ENCODE measurements at regions not wholly inside any gene's neighbourhood (a gene's known extent, or its start where the extent isn't known, plus 50 kb on each side); places are given as distances from the start of the nearest gene placed in this dataset.

DNA sequence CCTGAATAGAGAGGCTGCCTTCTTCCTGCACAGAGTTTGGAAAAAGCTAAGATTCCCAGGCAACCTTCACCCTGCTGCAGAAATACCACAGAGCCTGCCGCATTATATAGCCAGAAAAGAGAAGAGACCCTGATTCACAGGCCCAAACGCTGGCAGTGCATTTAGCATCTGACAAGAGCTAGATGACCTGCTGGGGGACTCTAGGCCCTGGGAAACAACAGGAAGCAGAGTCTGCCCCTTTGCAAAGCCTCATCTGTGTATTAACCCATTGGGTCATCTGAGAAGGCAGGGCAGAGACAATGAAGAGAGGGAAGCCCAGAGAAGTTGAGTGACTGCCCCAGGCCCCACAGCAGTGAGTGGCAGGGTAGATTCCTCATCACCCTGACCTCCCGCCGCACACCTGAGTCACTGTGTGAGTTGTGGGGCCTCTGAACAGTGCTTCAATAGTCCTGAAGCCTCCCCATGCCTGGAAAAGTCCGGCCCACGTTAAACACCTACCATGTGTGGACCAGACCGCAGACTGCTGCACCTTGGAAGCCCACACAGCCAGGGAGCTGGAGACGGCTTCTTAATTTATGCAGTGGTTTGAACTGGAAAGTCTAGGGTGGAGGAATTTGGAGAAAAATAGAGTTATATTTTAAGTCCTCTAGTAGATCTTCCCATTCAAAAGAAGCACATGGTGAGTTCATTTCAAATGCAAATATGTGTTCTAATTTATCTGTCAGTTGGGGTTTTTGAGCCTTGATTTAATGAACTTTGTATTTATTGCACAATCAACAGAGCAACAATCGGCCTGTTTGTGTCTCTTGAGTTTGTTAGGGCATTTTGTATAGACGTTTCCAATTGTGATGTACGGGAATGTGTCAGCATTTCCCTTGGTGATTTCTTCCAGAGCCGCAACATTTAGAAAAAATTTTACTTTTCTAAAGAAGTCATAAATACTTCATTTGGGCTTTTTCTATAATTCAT is 80.4 kb upstream of the GPR26 start:
- ATAC-seq, result no peak
- no peak for TF ChIP-seq ZNF70 (CRISPR knock-in tag; IDR thresholded peaks at IDR 0.05)
- TF ChIP-seq PPARA (CRISPR knock-in tag; IDR thresholded peaks at IDR 0.05; ENCODE audit: borderline replicate concordance), result no peak
- TF ChIP-seq ZC3H10 (CRISPR knock-in tag; IDR thresholded peaks at IDR 0.05), result no peak
- no peak for TF ChIP-seq GLIS3 (CRISPR knock-in tag; IDR thresholded peaks at IDR 0.05)
- TF ChIP-seq ZFP30 (CRISPR knock-in tag; IDR thresholded peaks at IDR 0.05), result no peak
- no peak for TF ChIP-seq ESRRG (CRISPR knock-in tag; IDR thresholded peaks at IDR 0.05)
- no peak for TF ChIP-seq OSR1 (CRISPR knock-in tag; IDR thresholded peaks at IDR 0.05)
- TF ChIP-seq TCF4 (CRISPR knock-in tag; IDR thresholded peaks at IDR 0.05; ENCODE audit: borderline replicate concordance), result no peak

DNA sequence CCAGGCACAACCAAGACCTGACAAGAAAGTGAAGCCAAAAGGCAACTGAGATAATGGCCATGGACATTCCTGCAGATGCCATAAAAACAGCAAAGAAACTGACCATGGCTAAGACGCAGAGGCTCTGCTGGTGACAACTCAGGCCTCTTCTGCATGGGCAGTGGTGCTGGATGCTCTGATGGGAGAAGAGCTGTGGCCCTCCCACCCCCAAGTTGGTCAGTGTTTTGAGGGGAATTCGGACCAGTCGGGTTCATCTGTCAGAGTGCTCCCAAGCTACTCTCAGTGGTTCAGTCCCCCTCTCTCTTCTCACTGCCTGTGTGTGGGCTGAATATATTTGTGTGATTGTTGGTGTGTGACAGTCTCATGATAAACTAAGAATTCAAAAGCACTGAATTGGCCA is 79.0 kb upstream of the GPR26 start:
- TF ChIP-seq ZC3H10 (CRISPR knock-in tag; IDR thresholded peaks at IDR 0.05) (no peak), ZNF70 (CRISPR knock-in tag; IDR thresholded peaks at IDR 0.05) (no peak), ISL1 (CRISPR knock-in tag; IDR thresholded peaks at IDR 0.05) (no peak), OSR1 (CRISPR knock-in tag; IDR thresholded peaks at IDR 0.05) (no peak), SNAI2 (CRISPR knock-in tag; IDR thresholded peaks at IDR 0.05) (no peak), TOX (CRISPR knock-in tag; IDR thresholded peaks at IDR 0.05; ENCODE audit: borderline replicate concordance) (no peak)
- TF ChIP-seq, protein P1, sequence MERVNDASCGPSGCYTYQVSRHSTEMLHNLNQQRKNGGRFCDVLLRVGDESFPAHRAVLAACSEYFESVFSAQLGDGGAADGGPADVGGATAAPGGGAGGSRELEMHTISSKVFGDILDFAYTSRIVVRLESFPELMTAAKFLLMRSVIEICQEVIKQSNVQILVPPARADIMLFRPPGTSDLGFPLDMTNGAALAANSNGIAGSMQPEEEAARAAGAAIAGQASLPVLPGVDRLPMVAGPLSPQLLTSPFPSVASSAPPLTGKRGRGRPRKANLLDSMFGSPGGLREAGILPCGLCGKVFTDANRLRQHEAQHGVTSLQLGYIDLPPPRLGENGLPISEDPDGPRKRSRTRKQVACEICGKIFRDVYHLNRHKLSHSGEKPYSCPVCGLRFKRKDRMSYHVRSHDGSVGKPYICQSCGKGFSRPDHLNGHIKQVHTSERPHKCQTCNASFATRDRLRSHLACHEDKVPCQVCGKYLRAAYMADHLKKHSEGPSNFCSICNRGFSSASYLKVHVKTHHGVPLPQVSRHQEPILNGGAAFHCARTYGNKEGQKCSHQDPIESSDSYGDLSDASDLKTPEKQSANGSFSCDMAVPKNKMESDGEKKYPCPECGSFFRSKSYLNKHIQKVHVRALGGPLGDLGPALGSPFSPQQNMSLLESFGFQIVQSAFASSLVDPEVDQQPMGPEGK (CRISPR knock-in tag; IDR thresholded peaks at IDR 0.05; ENCODE audit: borderline replicate concordance), result no peak
- no peak for ATAC-seq

DNA sequence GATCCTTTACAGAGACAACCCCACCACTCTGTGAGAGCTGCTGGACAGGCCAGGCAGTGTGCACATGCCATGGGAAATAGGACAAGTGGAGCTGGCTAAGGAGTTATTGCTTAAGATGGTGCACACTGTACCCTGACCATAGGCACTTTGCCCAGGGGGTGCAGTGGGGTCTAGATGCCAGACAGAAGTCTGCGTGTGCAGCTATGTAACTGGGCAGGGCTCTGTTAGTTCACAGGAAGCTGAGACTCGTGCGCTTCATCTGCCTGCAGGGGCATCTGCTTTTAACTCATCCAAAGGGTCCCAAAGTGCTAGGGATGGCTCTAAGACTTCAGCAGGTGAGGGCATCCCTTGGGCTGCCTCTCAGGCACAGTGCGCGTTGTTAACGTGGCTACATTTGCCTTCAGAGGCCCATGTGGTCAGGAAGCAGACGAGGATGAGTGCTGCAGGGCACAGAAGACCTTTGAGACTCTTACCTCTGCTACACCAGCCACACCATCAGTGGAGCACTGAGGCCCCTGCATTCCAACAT is 77.7 kb upstream of the GPR26 start:
- ATAC-seq, result no peak
- no peak for TF ChIP-seq ZNF565 (CRISPR knock-in tag; conservative IDR thresholded peaks at IDR 0.05; ENCODE audit: low read depth)
- TF ChIP-seq PPARA (CRISPR knock-in tag; IDR thresholded peaks at IDR 0.05; ENCODE audit: borderline replicate concordance), result no peak
- TF ChIP-seq, protein P2, sequence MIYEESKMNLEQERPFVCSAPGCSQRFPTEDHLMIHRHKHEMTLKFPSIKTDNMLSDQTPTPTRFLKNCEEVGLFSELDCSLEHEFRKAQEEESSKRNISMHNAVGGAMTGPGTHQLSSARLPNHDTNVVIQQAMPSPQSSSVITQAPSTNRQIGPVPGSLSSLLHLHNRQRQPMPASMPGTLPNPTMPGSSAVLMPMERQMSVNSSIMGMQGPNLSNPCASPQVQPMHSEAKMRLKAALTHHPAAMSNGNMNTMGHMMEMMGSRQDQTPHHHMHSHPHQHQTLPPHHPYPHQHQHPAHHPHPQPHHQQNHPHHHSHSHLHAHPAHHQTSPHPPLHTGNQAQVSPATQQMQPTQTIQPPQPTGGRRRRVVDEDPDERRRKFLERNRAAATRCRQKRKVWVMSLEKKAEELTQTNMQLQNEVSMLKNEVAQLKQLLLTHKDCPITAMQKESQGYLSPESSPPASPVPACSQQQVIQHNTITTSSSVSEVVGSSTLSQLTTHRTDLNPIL (CRISPR knock-in tag; IDR thresholded peaks at IDR 0.05; ENCODE audit: low read depth), result no peak
- TF ChIP-seq ZFP3 (CRISPR knock-in tag; IDR thresholded peaks at IDR 0.05), result no peak
- TF ChIP-seq BACH2 (CRISPR knock-in tag; IDR thresholded peaks at IDR 0.05; ENCODE audit: borderline replicate concordance), result no peak
- TF ChIP-seq ZC3H10 (CRISPR knock-in tag; IDR thresholded peaks at IDR 0.05), result no peak
- no peak for TF ChIP-seq GLIS3 (CRISPR knock-in tag; IDR thresholded peaks at IDR 0.05)
- TF ChIP-seq, protein P3, sequence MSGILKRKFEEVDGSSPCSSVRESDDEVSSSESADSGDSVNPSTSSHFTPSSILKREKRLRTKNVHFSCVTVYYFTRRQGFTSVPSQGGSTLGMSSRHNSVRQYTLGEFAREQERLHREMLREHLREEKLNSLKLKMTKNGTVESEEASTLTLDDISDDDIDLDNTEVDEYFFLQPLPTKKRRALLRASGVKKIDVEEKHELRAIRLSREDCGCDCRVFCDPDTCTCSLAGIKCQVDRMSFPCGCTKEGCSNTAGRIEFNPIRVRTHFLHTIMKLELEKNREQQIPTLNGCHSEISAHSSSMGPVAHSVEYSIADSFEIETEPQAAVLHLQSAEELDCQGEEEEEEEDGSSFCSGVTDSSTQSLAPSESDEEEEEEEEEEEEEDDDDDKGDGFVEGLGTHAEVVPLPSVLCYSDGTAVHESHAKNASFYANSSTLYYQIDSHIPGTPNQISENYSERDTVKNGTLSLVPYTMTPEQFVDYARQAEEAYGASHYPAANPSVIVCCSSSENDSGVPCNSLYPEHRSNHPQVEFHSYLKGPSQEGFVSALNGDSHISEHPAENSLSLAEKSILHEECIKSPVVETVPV (CRISPR knock-in tag; IDR thresholded peaks at IDR 0.05), result no peak
- no peak for TF ChIP-seq ESRRG (CRISPR knock-in tag; IDR thresholded peaks at IDR 0.05)
- TF ChIP-seq ZFP30 (CRISPR knock-in tag; IDR thresholded peaks at IDR 0.05), result no peak
- TF ChIP-seq TOX (CRISPR knock-in tag; IDR thresholded peaks at IDR 0.05; ENCODE audit: borderline replicate concordance), result no peak
- TF ChIP-seq ISL1 (CRISPR knock-in tag; IDR thresholded peaks at IDR 0.05), result no peak
- no peak for TF ChIP-seq CSDC2 (CRISPR knock-in tag; IDR thresholded peaks at IDR 0.05)
- no peak for TF ChIP-seq TCF4 (CRISPR knock-in tag; IDR thresholded peaks at IDR 0.05; ENCODE audit: borderline replicate concordance)
- no peak for TF ChIP-seq RARB (CRISPR knock-in tag; IDR thresholded peaks at IDR 0.05)

DNA sequence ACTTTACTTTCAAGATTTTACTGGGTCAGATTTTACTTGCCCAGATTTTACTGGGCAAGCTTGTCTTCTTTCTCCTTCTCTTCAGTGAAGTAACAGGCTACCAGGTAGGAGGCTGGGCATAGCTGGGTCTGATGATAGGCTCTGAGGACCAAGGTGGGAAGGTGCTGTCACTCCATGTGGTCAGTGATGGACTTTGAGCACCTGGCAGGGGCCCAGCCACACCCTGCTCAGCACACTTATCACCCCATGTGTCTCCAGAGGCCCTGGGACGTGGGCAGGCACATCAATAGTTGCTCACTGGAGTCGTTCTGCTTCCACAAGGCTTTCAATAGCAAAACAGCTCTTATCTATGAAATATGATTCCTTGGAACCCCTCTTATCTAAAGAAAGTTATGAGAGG is 70.5 kb upstream of the GPR26 start:
- ATAC-seq, result no peak
- TF ChIP-seq TOX (CRISPR knock-in tag; IDR thresholded peaks at IDR 0.05; ENCODE audit: borderline replicate concordance) (no peak), TCF4 (CRISPR knock-in tag; IDR thresholded peaks at IDR 0.05; ENCODE audit: borderline replicate concordance) (no peak), ESRRG (CRISPR knock-in tag; IDR thresholded peaks at IDR 0.05) (no peak), ZNF565 (CRISPR knock-in tag; conservative IDR thresholded peaks at IDR 0.05; ENCODE audit: low read depth) (no peak), ZFP3 (CRISPR knock-in tag; IDR thresholded peaks at IDR 0.05) (no peak), ZC3H10 (CRISPR knock-in tag; IDR thresholded peaks at IDR 0.05) (no peak), OSR1 (CRISPR knock-in tag; IDR thresholded peaks at IDR 0.05) (no peak)
- TF ChIP-seq, protein P4, sequence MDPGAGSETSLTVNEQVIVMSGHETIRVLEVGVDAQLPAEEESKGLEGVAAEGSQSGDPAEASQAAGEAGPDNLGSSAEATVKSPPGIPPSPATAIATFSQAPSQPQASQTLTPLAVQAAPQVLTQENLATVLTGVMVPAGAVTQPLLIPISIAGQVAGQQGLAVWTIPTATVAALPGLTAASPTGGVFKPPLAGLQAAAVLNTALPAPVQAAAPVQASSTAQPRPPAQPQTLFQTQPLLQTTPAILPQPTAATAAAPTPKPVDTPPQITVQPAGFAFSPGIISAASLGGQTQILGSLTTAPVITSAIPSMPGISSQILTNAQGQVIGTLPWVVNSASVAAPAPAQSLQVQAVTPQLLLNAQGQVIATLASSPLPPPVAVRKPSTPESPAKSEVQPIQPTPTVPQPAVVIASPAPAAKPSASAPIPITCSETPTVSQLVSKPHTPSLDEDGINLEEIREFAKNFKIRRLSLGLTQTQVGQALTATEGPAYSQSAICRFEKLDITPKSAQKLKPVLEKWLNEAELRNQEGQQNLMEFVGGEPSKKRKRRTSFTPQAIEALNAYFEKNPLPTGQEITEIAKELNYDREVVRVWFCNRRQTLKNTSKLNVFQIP (CRISPR knock-in tag; IDR thresholded peaks at IDR 0.05; ENCODE audit: borderline replicate concordance, low read depth), result no peak

Data from SK-N-SH treated with all-trans-retinoic acid at 6 μM for 48 hours (cell line).